ENCODE measurements at regions not wholly inside any gene's neighbourhood (a gene's known extent, or its start where the extent isn't known, plus 50 kb on each side); places are given as distances from the start of the nearest gene placed in this dataset.
"Not testable (repeated sequence)": the region's sequence is repeated elsewhere in the genome, so short reads cannot be mapped to it uniquely, and the experiment has no call there.

DNA sequence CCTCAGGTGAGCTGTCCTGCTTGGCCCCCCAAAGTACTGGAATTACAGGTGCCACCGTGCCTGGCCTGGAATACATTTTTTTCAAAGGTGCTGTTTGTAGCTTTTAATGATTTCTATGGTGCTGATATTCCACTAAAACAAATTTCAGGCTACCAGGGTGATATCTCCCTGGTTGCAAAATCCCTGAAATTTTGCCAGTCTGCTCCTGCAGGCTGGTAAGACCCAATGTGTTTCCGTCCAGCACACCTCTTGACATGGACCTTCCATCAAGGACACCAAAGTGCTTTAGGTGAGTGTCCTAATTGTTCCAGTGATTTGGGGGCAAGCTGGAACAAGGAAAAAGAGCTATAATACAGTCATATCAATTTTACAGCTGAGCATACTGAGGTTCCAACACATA is 69.8 kb upstream of the KMT2C start:
- Histone ChIP-seq H3K36me3 (ENCODE audit: control insufficient read depth in 1 of 2, insufficient read depth in 2 of 2, low read length in 2 of 2) (no peaks in the 10 kb centered on the region), H3K9me3 (ENCODE audit: control insufficient read depth in 1 of 2, low read length in 2 of 2) (no peaks in the 10 kb centered on the region), H3K4me3 (ENCODE audit: low read depth in 1 of 2, low read length in 2 of 2) (no peak overlapping the region), H3K27ac (ENCODE audit: low read depth, low read length) (no peak overlapping the region), H3K4me1 (ENCODE audit: control insufficient read depth in 1 of 2, insufficient read depth in 2 of 2, low read length in 2 of 2) (no peaks in the 10 kb centered on the region), H3K9ac (ENCODE audit: low read depth in 1 of 2, low read length in 2 of 2) (no peak overlapping the region), H3K27me3 (ENCODE audit: control insufficient read depth in 1 of 2, insufficient read depth in 2 of 2, low read length in 2 of 2) (no peaks in the 10 kb centered on the region)

DNA sequence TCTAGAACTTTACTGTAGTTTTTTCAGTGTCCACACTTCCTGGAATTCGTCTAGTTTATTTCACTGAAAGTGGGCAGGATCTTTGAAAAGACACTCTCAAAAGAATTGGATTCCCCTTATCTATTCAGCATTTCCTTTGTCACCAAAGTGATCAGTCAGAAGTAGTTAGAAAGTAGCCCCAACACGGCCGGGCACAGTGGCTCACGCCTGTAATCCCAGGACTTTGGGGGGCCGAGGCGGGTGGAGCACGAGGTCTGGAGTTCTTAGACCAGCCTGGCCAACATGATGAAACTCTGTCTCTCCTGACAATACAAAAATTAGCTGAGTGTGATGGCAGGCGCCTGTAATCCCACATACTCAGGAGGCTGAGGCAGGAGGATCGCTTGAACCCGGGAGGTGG is 69.0 kb upstream of the KMT2C start:
- Histone ChIP-seq H3K4me1 (ENCODE audit: control insufficient read depth in 1 of 2, insufficient read depth in 2 of 2, low read length in 2 of 2) (no peaks in the 10 kb centered on the region), H3K27me3 (ENCODE audit: control insufficient read depth in 1 of 2, insufficient read depth in 2 of 2, low read length in 2 of 2) (no peaks in the 10 kb centered on the region), H3K27ac (ENCODE audit: low read depth, low read length) (no peak overlapping the region), H3K4me3 (ENCODE audit: low read depth in 1 of 2, low read length in 2 of 2) (no peak overlapping the region), H3K9ac (ENCODE audit: low read depth in 1 of 2, low read length in 2 of 2) (no peak overlapping the region), H3K9me3 (ENCODE audit: control insufficient read depth in 1 of 2, low read length in 2 of 2) (no peaks in the 10 kb centered on the region), H3K36me3 (ENCODE audit: control insufficient read depth in 1 of 2, insufficient read depth in 2 of 2, low read length in 2 of 2) (no peaks in the 10 kb centered on the region)

DNA sequence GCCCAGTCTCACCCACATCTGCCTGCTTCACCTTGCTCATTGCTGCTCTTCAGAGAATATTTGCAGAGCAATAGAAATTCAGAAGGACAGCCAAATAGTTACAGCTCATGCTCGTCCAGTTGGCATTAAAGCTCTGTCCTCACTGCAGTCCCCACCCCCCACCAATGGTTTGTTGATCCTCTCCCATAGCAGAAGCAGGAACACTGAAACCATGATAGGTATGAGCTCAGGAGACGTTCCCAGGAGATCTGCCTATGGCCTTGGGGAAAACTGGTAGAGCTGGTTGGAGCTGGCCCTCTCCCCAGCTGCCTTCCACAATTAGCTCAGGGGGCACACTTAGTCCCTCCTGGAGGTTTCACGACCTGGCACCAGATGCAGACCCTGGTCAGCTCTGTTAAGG is 68.6 kb upstream of the KMT2C start:
- no peaks in the 10 kb centered on the region for H3K9me3 ChIP-seq (ENCODE audit: control insufficient read depth in 1 of 2, low read length in 2 of 2)
- no peaks in the 10 kb centered on the region for H3K4me1 ChIP-seq (ENCODE audit: control insufficient read depth in 1 of 2, insufficient read depth in 2 of 2, low read length in 2 of 2)
- H3K4me3 ChIP-seq (ENCODE audit: low read depth in 1 of 2, low read length in 2 of 2): no peak overlapping the region
- H3K27ac ChIP-seq (ENCODE audit: low read depth, low read length): no peak overlapping the region
- H3K36me3 ChIP-seq (ENCODE audit: control insufficient read depth in 1 of 2, insufficient read depth in 2 of 2, low read length in 2 of 2): no peaks in the 10 kb centered on the region
- H3K9ac ChIP-seq (ENCODE audit: low read depth in 1 of 2, low read length in 2 of 2): no peak overlapping the region
- H3K27me3 ChIP-seq (ENCODE audit: control insufficient read depth in 1 of 2, insufficient read depth in 2 of 2, low read length in 2 of 2): no peaks in the 10 kb centered on the region

DNA sequence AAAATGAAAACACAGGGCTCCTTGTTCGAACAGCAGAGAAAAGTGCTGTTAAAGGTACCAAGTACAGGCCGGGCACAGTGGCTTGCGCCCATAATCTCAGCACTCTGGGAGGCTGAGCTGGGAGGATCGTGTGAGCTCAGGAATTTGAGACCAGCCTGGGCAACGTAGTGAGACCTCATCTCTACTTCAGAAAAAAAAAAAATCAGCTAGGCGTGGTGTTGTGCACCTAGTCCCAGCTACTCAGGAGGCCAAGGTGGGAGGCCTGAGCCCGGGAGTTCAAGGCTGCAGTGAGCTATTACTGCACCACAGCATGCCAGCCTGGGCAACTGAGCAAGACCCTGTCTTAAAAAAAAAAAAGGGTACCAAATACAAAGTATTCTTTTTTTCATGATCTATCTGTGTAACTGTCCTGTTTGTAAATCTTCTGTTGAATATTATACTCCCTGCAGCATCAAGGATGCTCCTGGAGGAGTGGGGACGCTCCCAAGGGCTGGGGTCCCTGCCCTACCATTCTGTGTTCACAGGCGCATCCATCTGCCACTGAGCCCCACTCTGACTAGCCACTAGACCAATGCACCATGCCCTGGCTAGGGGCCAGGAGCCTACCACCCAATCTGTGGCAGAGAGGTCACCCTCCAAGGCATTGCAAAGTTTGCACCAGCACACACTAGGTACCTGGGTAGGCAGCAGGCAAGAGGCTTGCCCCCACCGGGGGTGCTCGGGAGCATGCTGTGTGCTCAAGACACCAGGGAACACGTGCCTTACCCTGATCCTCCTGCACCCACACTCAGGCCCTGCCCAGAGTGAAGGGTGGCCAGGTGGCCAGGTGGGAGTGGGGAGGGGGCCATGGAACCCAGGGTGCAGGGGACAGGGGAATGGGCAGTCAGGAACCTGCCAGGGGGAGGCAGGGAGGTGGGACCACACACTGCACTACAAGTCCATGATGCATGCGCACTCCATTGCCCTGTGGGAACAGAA is 67.3 kb upstream of the KMT2C start:
- Histone ChIP-seq H3K9ac (ENCODE audit: low read depth in 1 of 2, low read length in 2 of 2) (no peak overlapping the region), H3K9me3 (ENCODE audit: control insufficient read depth in 1 of 2, low read length in 2 of 2) (no peaks in the 10 kb centered on the region), H3K27me3 (ENCODE audit: control insufficient read depth in 1 of 2, insufficient read depth in 2 of 2, low read length in 2 of 2) (no peaks in the 10 kb centered on the region), H3K4me3 (ENCODE audit: low read depth in 1 of 2, low read length in 2 of 2) (no peak overlapping the region), H3K27ac (ENCODE audit: low read depth, low read length) (no peak overlapping the region), H3K4me1 (ENCODE audit: control insufficient read depth in 1 of 2, insufficient read depth in 2 of 2, low read length in 2 of 2) (no peaks in the 10 kb centered on the region), H3K36me3 (ENCODE audit: control insufficient read depth in 1 of 2, insufficient read depth in 2 of 2, low read length in 2 of 2) (no peaks in the 10 kb centered on the region)

DNA sequence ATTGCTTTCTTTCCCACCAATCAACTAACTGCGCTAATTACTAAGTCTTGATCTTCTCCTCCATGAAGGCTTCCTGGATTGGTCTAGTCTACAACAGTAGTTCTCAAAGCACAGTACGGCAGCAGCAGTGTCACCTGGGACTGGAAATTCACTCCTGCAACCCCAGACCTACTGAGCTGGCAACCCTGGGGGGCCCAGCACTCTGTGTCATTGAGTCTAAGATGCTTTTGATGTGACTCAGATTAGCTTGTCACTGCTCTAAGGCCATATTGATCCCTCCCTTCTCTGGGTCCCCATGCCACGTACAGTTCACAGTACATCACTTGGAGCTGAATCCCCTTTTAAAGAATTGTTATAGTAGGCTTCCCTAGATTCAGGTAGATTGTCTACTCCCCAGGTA is 65.7 kb upstream of the KMT2C start:
- no peaks in the 10 kb centered on the region for H3K9me3 ChIP-seq (ENCODE audit: control insufficient read depth in 1 of 2, low read length in 2 of 2)
- no peaks in the 10 kb centered on the region for H3K27me3 ChIP-seq (ENCODE audit: control insufficient read depth in 1 of 2, insufficient read depth in 2 of 2, low read length in 2 of 2)
- no peak overlapping the region for H3K9ac ChIP-seq (ENCODE audit: low read depth in 1 of 2, low read length in 2 of 2)
- no peaks in the 10 kb centered on the region for H3K36me3 ChIP-seq (ENCODE audit: control insufficient read depth in 1 of 2, insufficient read depth in 2 of 2, low read length in 2 of 2)
- H3K4me3 ChIP-seq (ENCODE audit: low read depth in 1 of 2, low read length in 2 of 2): no peak overlapping the region
- no peak overlapping the region for H3K27ac ChIP-seq (ENCODE audit: low read depth, low read length)
- no peaks in the 10 kb centered on the region for H3K4me1 ChIP-seq (ENCODE audit: control insufficient read depth in 1 of 2, insufficient read depth in 2 of 2, low read length in 2 of 2)

DNA sequence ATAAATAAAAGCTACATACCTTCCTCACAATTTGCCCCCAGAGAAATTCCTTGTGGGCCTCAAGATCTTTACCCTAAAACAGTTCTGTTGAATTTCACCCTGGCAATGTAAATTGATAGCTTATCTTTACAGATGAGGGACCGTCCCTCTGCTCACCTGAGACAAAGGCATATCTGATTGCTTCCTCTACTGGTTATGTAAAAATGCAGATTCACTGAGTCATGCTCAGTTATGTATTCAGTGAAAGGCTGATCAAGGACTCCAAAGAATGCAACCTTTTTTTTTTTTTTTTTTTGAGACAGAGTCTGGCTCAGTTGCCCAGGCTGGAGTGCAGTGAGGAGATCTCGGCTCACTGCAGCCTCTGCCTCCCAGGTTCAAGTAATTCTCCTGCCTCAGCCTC is 64.2 kb upstream of the KMT2C start:
- H3K36me3 ChIP-seq (ENCODE audit: control insufficient read depth in 1 of 2, insufficient read depth in 2 of 2, low read length in 2 of 2); H3K27ac ChIP-seq (ENCODE audit: low read depth, low read length); H3K4me3 ChIP-seq (ENCODE audit: low read depth in 1 of 2, low read length in 2 of 2); H3K27me3 ChIP-seq (ENCODE audit: control insufficient read depth in 1 of 2, insufficient read depth in 2 of 2, low read length in 2 of 2); H3K9me3 ChIP-seq (ENCODE audit: control insufficient read depth in 1 of 2, low read length in 2 of 2); H3K9ac ChIP-seq (ENCODE audit: low read depth in 1 of 2, low read length in 2 of 2); H3K4me1 ChIP-seq (ENCODE audit: control insufficient read depth in 1 of 2, insufficient read depth in 2 of 2, low read length in 2 of 2): not testable (repeated sequence)

DNA sequence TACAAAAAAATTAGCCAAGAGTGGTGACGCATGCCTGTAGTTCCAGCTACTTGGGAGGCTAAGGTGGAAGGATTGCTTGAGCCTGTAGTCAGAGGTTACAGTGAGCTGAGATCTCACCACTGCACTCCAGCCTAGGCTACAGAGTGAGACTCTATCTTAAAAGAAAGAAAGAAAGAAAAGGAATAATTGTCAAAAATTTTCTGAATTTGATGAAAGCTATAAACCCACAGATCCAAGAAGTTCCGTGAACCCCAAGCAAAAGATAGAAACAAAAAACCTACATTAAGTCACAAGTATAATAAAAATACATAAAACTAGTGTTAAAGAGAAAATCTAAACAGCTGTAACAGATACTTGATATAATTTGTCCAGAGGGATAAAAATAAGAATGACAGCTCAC is 60.1 kb upstream of the KMT2C start:
- H3K4me3 ChIP-seq (ENCODE audit: low read depth in 1 of 2, low read length in 2 of 2): no peak overlapping the region
- no peak overlapping the region for H3K9ac ChIP-seq (ENCODE audit: low read depth in 1 of 2, low read length in 2 of 2)
- H3K36me3 ChIP-seq (ENCODE audit: control insufficient read depth in 1 of 2, insufficient read depth in 2 of 2, low read length in 2 of 2): no peaks in the 10 kb centered on the region
- no peaks in the 10 kb centered on the region for H3K9me3 ChIP-seq (ENCODE audit: control insufficient read depth in 1 of 2, low read length in 2 of 2)
- H3K27ac ChIP-seq (ENCODE audit: low read depth, low read length): no peak overlapping the region
- no peaks in the 10 kb centered on the region for H3K27me3 ChIP-seq (ENCODE audit: control insufficient read depth in 1 of 2, insufficient read depth in 2 of 2, low read length in 2 of 2)
- no peaks in the 10 kb centered on the region for H3K4me1 ChIP-seq (ENCODE audit: control insufficient read depth in 1 of 2, insufficient read depth in 2 of 2, low read length in 2 of 2)

DNA sequence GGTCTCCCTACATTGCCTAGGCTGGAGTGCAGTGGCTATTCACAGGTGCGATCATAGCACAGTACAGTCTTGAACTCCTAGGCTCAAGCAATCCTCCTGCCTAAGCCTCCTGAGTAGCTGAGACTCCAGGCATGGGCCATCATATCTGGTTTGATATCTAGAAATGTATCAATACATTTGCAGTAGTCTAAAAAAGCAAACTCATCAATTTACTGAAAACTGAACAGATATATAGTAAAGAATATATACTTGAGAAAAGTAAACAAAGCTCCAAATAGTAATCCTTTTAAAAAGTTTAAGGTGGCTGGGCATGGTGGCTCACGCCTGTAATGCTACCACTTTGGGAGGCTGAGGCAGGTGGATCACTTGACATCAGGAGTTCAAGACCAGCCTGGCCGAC is 57.1 kb upstream of the KMT2C start:
- H3K4me1 ChIP-seq (ENCODE audit: control insufficient read depth in 1 of 2, insufficient read depth in 2 of 2, low read length in 2 of 2): no peaks in the 10 kb centered on the region
- H3K36me3 ChIP-seq (ENCODE audit: control insufficient read depth in 1 of 2, insufficient read depth in 2 of 2, low read length in 2 of 2): no peaks in the 10 kb centered on the region
- H3K9ac ChIP-seq (ENCODE audit: low read depth in 1 of 2, low read length in 2 of 2): no peak overlapping the region
- no peak overlapping the region for H3K27ac ChIP-seq (ENCODE audit: low read depth, low read length)
- no peaks in the 10 kb centered on the region for H3K27me3 ChIP-seq (ENCODE audit: control insufficient read depth in 1 of 2, insufficient read depth in 2 of 2, low read length in 2 of 2)
- H3K9me3 ChIP-seq (ENCODE audit: control insufficient read depth in 1 of 2, low read length in 2 of 2): no peaks in the 10 kb centered on the region
- H3K4me3 ChIP-seq (ENCODE audit: low read depth in 1 of 2, low read length in 2 of 2): no peak overlapping the region

DNA sequence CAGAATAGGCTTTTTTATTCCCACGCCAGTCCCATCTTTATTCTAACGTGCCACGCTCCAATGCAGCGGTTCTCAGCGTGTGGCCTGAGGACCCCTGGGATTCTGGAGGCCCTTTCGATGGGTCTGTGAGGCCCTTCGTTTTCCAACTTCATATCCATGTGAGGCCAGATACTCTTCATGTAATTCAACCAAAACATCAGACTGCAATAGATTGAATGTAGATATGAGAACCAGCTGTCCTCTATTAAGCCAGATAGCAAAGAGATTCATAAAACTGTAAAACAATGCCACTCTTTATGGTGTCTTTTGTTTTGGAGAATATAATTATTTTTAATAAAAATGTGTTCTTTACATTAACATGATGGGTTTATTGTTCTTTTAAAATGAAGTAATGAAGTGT is 53.2 kb upstream of the KMT2C start:
- no peaks in the 10 kb centered on the region for H3K36me3 ChIP-seq (ENCODE audit: control insufficient read depth in 1 of 2, insufficient read depth in 2 of 2, low read length in 2 of 2)
- no peaks in the 10 kb centered on the region for H3K27me3 ChIP-seq (ENCODE audit: control insufficient read depth in 1 of 2, insufficient read depth in 2 of 2, low read length in 2 of 2)
- no peak overlapping the region for H3K27ac ChIP-seq (ENCODE audit: low read depth, low read length)
- no peak overlapping the region for H3K9ac ChIP-seq (ENCODE audit: low read depth in 1 of 2, low read length in 2 of 2)
- H3K9me3 ChIP-seq (ENCODE audit: control insufficient read depth in 1 of 2, low read length in 2 of 2): no peaks in the 10 kb centered on the region
- H3K4me1 ChIP-seq (ENCODE audit: control insufficient read depth in 1 of 2, insufficient read depth in 2 of 2, low read length in 2 of 2): no peaks in the 10 kb centered on the region
- H3K4me3 ChIP-seq (ENCODE audit: low read depth in 1 of 2, low read length in 2 of 2): no peak overlapping the region

DNA sequence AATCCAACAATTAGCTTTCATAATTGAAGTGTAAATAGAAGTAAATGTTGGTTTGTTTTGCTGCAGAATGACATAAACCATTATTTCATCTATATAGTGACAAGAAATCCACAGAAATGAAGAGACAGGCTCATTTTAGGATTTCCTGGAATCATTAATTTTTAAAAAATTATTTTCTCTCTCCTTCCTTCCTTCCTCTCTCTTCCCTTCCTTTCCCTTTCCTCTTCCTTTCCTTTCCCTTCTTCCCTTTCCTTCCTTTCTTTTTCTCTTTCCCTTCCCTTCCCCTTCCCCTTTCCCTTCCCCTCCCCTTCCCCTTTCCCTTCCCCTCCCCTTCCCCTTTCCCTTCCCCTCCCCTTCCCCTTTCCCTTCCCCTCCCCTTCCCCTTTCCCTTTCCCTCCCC is 51.2 kb upstream of the KMT2C start:
- no peak overlapping the region for H3K9ac ChIP-seq (ENCODE audit: low read depth in 1 of 2, low read length in 2 of 2)
- no peak overlapping the region for H3K27ac ChIP-seq (ENCODE audit: low read depth, low read length)

More for the DNA sequence above, 51.2 kb upstream of the KMT2C start:
- Histone ChIP-seq H3K9me3 (ENCODE audit: control insufficient read depth in 1 of 2, low read length in 2 of 2) (no peaks in the 10 kb centered on the region), H3K27me3 (ENCODE audit: control insufficient read depth in 1 of 2, insufficient read depth in 2 of 2, low read length in 2 of 2) (no peaks in the 10 kb centered on the region), H3K4me1 (ENCODE audit: control insufficient read depth in 1 of 2, insufficient read depth in 2 of 2, low read length in 2 of 2) (no peaks in the 10 kb centered on the region), H3K4me3 (ENCODE audit: low read depth in 1 of 2, low read length in 2 of 2) (no peak overlapping the region), H3K36me3 (ENCODE audit: control insufficient read depth in 1 of 2, insufficient read depth in 2 of 2, low read length in 2 of 2) (no peaks in the 10 kb centered on the region)
